IPS DF 6.9 (cell line): ENCODE measurements at regions not wholly inside any gene's neighbourhood (a gene's known extent, or its start where the extent isn't known, plus 50 kb on each side); places are given as distances from the start of the nearest gene placed in this dataset.

Experiments used
- DNase-seq: peaks from one replicate; pipeline ENCODE4 v3.0.0-alpha.2; 2013; ENCODE audit warnings: low read depth, low spot score
- H3K27ac ChIP-seq: one replicate; pipeline ENCODE4 v1.5.1; 2013; ENCODE audit warnings: low read length, control low read depth
- H3K27me3 ChIP-seq: 2 replicates; pipeline ENCODE4 v1.6.1; 2013; ENCODE audit warnings: mild to moderate bottlenecking, low read length; ENCODE audit not compliant: control insufficient read depth, insufficient read depth
- H3K36me3 ChIP-seq: 2 replicates; pipeline ENCODE4 v1.6.1; 2013; ENCODE audit warnings: low read length; ENCODE audit not compliant: control insufficient read depth, insufficient read depth
- H3K4me1 ChIP-seq: 2 replicates; pipeline ENCODE4 v1.6.1; 2013; ENCODE audit warnings: low read length; ENCODE audit not compliant: control insufficient read depth, insufficient read depth
- H3K4me3 ChIP-seq: 2 replicates; pipeline ENCODE4 v1.5.1; 2013; ENCODE audit warnings: mild to moderate bottlenecking, low read length
- H3K9me3 ChIP-seq: 2 replicates; pipeline ENCODE4 v1.6.1; 2013; ENCODE audit warnings: low read length, inconsistent platforms; ENCODE audit not compliant: control insufficient read depth, insufficient read depth
- WGBS: extraction: QIAGEN DNeasy Blood & Tissue Kit; methylation state at CpG from one replicate; pipeline ENCODE4 v1.1.7; 2013; ENCODE audit warnings: mixed read lengths, missing lambda C conversion rate; ENCODE audit not compliant: insufficient read length, insufficient coverage; 5-methylcytosine and 5-hydroxymethylcytosine counted together

- Histone ChIP-seq H3K9me3 (no peaks in the 10 kb centered on the region), H3K27ac (no peak overlapping the region), H3K4me1 (peaks cover 1% of the 10 kb centered on the region; the same call in 1 of the 2 replicates), H3K27me3 (peaks cover 25% of the 10 kb centered on the region), H3K4me3 (peak overlapping the region; percentile 1; the same call in 1 of the 2 replicates), H3K36me3 (no peaks in the 10 kb centered on the region)
- DNase-seq, result no peak
- WGBS, result no CpG with 5 or more reads among the region's 14 CpGs
Observed at GRCh38 chr7:25854059-25854458, 297.9 kb upstream of the NFE2L3 start.

- peak; percentile 98 for DNase-seq
- H3K4me1 ChIP-seq, result peaks cover 2% of the 10 kb centered on the region; the same call in 1 of the 2 replicates
- no peaks in the 10 kb centered on the region for H3K9me3 ChIP-seq
- H3K36me3 ChIP-seq, result no peaks in the 10 kb centered on the region
- WGBS, result no CpG with 5 or more reads among the region's 20 CpGs
- H3K27me3 ChIP-seq, result peaks cover 32% of the 10 kb centered on the region
- no peak overlapping the region for H3K27ac ChIP-seq
- no peak overlapping the region for H3K4me3 ChIP-seq
Observed at GRCh38 chr7:25854608-25855497, 297.1 kb upstream of the NFE2L3 start.

DNA sequence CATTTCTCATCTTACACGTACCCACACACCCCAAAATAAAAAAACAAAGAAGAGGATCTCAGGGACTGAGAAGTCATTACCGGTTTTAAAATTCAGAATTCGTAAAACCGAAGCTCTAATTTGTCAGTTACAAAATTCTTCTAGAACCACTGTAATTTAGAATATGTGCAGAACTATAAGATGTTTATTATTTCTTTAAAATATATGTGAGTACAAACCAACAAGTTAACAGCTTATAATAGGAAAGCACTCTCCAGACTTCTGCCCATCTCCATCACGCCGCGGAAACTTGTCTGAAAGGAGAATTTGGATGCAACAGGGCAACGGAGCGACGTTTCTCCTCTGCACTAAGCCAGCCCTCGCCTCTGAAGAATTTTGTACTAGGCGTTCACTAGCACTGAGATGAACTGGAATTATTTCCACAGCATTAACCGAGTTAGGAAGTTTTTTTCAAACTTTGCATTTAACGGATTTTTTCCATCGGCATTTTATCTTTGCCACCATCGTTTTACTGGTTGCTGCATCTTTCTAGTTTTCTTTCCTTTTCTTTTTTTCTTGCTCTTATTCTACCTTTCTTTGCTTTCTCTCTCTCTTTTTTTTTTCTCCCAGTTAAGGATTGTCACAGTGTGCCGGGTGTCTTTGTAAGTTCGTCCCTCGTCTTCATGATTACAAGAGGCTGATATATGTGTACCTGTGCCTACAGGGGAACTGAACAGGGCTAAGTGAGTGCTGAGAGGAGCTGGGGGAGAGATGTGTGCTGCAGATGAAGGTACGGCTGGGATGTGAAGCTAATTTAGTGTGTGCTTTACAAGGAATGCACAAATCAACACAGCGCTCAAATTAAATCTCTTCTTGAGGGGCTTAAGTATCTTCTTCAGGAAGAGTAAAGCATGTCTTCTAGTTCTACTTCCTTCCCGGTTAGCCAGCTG lies 295.9 kb upstream of the NFE2L3 start:
- no peaks in the 10 kb centered on the region for H3K36me3 ChIP-seq
- no peak overlapping the region for H3K27ac ChIP-seq
- peaks cover 43% of the 10 kb centered on the region for H3K27me3 ChIP-seq
- DNase-seq, result no peak
- H3K4me1 ChIP-seq, result peaks cover 2% of the 10 kb centered on the region; the same call in 1 of the 2 replicates
- no CpG with 5 or more reads among the region's 22 CpGs for WGBS
- peak overlapping the region; percentile 56; the same call in 1 of the 2 replicates for H3K4me3 ChIP-seq
- H3K9me3 ChIP-seq, result no peaks in the 10 kb centered on the region

DNA sequence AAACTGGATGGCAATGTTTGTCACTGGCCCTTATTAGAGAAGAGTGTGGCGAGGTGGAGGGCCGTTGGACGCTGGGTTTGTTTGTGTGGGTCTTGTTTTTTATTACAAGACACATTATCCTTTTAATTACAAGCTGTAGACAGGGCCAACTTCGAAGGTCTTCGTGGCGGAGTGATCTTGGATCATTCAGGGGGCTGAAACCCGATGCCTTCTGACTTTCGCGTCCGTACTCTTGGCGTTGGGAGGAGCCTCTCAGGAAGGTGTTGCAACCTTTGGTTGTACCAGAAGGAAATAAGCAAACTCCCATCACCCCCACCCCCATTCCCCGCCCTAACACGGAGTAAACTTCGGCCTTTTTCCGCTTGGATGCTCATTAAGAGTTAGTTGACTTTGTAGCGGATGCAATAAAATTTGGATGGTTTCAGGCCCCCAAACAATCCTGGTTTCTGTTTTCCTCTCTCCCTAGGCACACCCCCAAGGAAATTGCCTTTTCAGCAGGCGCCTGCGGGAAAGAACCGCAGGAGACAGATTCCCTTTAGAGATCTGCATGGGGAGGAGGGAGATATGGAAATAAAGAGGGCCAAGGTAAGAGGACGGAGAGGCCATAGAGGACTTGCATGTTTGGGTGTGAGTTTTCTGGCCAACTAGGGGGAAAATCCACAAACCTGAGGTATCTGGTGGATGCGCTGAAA lies 294.5 kb upstream of the NFE2L3 start:
- peaks cover 40% of the 10 kb centered on the region for H3K27me3 ChIP-seq
- H3K27ac ChIP-seq, result no peak overlapping the region
- H3K4me3 ChIP-seq, result peak overlapping the region; percentile 37; the same call in 1 of the 2 replicates
- no peaks in the 10 kb centered on the region for H3K9me3 ChIP-seq
- no peak for DNase-seq
- WGBS, result no CpG with 5 or more reads among the region's 21 CpGs
- peaks cover 2% of the 10 kb centered on the region; the same call in 1 of the 2 replicates for H3K4me1 ChIP-seq
- no peaks in the 10 kb centered on the region for H3K36me3 ChIP-seq

- H3K27ac ChIP-seq, result no peak overlapping the region
- H3K9me3 ChIP-seq, result no peaks in the 10 kb centered on the region
- no peak for DNase-seq
- no peaks in the 10 kb centered on the region for H3K36me3 ChIP-seq
- peaks cover 38% of the 10 kb centered on the region for H3K27me3 ChIP-seq
- peaks cover 2% of the 10 kb centered on the region; the same call in 1 of the 2 replicates for H3K4me1 ChIP-seq
- no peak overlapping the region; the same call in 1 of the 2 replicates for H3K4me3 ChIP-seq
- no CpG with 5 or more reads among the region's 9 CpGs for WGBS
Observed at GRCh38 chr7:25858200-25858524, 293.8 kb upstream of the NFE2L3 start.

DNA sequence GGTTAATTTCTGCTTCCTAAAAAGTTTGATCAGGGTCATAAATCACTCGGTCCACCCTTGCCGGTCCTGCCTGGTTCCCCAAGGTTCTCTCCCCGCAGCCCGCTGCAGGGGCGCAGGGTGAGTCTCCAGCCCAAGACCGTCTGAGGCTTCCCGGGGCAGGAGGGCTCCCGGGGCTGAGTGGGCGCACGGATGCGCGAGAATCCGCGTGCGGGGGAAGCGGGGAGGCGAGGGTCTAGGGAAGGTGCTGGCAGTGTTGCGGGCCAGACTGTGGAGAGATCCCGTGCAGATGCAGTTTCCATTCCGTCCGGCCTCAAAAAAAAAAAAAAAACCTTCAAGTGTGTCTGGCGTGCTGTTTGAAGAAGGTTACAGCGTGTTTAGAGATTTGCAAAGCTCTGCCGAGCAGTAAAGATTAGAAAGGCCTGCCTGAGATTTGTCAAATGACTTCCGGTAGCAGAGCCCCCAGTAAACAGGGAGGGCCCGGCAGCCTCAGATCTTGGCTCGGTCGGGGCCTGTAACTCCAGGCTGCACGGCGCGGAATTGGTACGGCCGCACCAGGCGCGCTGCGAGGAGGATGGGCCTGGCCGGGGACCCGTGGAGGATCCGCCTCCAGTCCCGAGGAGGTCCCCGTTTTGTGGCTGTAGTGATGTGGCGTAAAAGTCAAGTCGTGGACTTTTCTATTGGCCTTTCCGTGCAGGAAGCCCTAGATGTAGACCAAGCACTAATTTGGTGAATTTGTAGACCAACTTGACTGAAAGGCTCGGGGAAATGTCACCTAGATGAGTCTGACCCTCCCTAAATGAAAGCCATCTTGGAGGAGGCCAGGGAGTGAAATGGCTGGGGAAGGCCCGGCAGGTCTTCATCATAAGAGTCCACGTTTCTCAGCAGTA lies 293.2 kb upstream of the NFE2L3 start:
- WGBS, result no CpG with 5 or more reads among the region's 47 CpGs
- no peak overlapping the region for H3K4me3 ChIP-seq
- peaks cover 34% of the 10 kb centered on the region for H3K27me3 ChIP-seq
- DNase-seq, result no peak
- no peak overlapping the region for H3K27ac ChIP-seq
- peaks cover 2% of the 10 kb centered on the region; the same call in 1 of the 2 replicates for H3K4me1 ChIP-seq
- no peaks in the 10 kb centered on the region for H3K9me3 ChIP-seq
- no peaks in the 10 kb centered on the region for H3K36me3 ChIP-seq

GRCh38 chr7:25859412-25860274 lies 292.4 kb upstream of the NFE2L3 start:
- peaks cover 2% of the 10 kb centered on the region; the same call in 1 of the 2 replicates for H3K4me1 ChIP-seq
- no peaks in the 10 kb centered on the region for H3K9me3 ChIP-seq
- WGBS, result no CpG with 5 or more reads among the region's 19 CpGs
- H3K4me3 ChIP-seq, result no peak overlapping the region
- H3K27ac ChIP-seq, result no peak overlapping the region
- H3K27me3 ChIP-seq, result peaks cover 31% of the 10 kb centered on the region
- no peaks in the 10 kb centered on the region for H3K36me3 ChIP-seq
- no peak for DNase-seq

GRCh38 chr7:25860275-25861163 lies 291.5 kb upstream of the NFE2L3 start:
- no peak overlapping the region for H3K27ac ChIP-seq
- no peak overlapping the region for H3K4me3 ChIP-seq
- H3K4me1 ChIP-seq, result peaks cover 2% of the 10 kb centered on the region; the same call in 1 of the 2 replicates
- no peaks in the 10 kb centered on the region for H3K9me3 ChIP-seq
- no peak for DNase-seq
- peaks cover 31% of the 10 kb centered on the region for H3K27me3 ChIP-seq
- H3K36me3 ChIP-seq, result no peaks in the 10 kb centered on the region
- no CpG with 5 or more reads among the region's 36 CpGs for WGBS
